LNCaP clone FGC (cell line): ENCODE measurements at regions not wholly inside any gene's neighbourhood (a gene's known extent, or its start where the extent isn't known, plus 50 kb on each side); places are given as distances from the start of the nearest gene placed in this dataset.
A peak's percentile ranks its signal among the peaks of the same experiment; 100 is the strongest.

ENCODE experiments used
- DNase-seq: peaks from one replicate; pipeline ENCODE4 v3.0.0-alpha.2; 2011; ENCODE audit warnings: low read depth
- H3K4me3 ChIP-seq: 2 replicates; pipeline ENCODE4 v1.5.1; 2011; ENCODE audit warnings: mild to moderate bottlenecking, low read depth, low read length, control low read depth
- TF ChIP-seq, protein P1 (sequence below): IDR thresholded peaks from 2 replicates; pipeline ENCODE4 v1.5.1; 2012; ENCODE audit warnings: mild to moderate bottlenecking; ENCODE audit not compliant: control insufficient read depth, insufficient read depth; ENCODE audit errors: extremely low read depth

DNA sequence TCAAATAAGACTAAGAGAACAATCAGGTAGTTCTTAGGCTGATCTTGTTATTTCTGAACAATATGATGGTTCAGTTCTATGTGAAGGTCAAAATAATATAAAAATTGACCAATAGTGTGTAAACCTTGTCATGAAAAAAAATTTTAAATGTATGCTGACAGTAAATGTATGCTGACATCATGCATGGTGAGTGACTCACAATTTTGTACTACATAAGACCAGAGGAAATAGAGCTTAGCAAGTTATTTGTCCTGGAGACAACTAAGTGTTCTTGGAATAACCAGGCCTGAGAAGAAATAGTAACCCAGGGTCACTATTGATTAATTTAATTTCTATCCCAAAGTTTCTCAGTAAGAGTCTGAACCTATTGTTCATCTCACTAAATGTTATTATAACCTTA lies 182.2 kb upstream of the PCDH15 start:
- no peak overlapping the region for H3K4me3 ChIP-seq
- TF ChIP-seq, protein P1, sequence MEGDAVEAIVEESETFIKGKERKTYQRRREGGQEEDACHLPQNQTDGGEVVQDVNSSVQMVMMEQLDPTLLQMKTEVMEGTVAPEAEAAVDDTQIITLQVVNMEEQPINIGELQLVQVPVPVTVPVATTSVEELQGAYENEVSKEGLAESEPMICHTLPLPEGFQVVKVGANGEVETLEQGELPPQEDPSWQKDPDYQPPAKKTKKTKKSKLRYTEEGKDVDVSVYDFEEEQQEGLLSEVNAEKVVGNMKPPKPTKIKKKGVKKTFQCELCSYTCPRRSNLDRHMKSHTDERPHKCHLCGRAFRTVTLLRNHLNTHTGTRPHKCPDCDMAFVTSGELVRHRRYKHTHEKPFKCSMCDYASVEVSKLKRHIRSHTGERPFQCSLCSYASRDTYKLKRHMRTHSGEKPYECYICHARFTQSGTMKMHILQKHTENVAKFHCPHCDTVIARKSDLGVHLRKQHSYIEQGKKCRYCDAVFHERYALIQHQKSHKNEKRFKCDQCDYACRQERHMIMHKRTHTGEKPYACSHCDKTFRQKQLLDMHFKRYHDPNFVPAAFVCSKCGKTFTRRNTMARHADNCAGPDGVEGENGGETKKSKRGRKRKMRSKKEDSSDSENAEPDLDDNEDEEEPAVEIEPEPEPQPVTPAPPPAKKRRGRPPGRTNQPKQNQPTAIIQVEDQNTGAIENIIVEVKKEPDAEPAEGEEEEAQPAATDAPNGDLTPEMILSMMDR: no peak
- no peak for DNase-seq

DNA sequence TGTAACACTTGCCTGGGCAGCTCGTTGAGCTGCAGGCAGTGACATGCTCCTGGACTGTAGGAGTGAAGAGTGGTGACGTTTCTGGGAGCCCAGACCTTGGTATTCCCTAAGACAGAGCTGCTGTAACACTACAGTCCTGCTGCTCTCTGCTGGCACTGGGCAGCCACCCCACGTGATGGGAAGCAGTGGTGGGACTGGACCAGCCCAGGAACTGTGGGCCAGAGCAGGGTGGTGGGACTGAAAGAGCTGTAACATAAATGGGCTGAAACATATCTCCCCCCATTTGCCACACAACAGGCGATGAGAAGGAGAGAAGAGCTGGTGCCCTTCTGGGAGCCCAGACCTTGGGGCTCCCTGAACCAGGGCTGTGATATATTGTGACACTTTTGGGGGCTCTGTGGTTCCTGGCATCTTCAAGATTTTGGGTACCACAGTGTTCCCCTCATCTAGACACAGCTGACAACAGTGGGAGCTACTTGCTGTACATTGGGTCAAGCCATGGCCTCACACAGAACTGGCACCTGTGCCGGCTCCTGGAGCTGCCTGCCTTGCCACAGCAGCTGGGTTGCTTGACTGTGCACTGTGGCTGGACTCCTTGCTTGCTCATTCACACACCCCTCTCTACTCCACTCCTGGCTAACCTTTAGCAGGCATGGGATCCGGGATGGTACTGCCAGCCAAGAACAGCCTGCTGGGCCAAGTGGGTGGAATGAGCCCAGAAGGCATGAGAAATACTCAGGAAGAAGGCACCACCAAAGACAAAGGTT lies 161.3 kb upstream of the PCDH15 start:
- no peak overlapping the region for H3K4me3 ChIP-seq
- no peak for DNase-seq
- TF ChIP-seq, protein P1: no peak

DNA sequence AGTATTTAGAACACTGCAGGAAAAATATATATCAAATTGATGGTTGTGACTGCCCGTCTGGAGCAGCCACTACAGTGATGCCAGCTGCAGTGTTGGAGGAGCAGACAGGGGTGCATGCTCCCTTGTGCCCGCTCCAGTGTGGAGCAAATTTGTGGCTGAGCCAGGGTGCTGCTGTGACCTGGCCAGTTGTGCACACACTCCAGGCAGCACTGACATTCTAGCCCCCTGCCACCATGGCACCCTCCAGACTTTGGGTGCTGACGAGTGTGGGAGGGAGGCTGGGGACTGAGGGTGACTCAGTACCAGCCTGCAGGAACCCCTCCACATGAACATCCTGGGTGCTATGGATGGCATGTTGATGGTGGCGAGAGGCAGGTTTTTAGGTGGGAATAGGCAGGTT lies 160.0 kb upstream of the PCDH15 start:
- DNase-seq: no peak
- H3K4me3 ChIP-seq: no peak overlapping the region
- TF ChIP-seq, protein P1: no peak

DNA sequence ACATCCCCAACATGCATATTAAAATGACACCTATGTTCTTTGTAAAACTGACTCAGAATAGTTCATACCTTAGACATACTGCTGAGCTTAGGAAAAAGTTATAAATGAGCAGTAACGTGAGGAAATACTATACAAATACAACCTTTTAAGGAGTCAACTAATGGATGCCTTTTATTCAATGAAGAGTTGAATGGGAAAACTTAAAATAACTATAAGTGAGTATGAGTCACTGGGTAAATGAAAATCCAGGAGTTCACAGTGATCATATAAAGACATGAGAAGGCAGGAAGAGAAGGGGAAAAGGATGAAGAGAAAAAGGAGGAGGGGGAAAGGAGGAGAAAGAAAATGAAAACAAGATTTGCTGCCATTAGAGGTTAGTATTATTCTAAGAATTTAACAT lies 157.8 kb upstream of the PCDH15 start:
- H3K4me3 ChIP-seq: no peak overlapping the region
- DNase-seq: no peak
- TF ChIP-seq, protein P1: no peak

DNA sequence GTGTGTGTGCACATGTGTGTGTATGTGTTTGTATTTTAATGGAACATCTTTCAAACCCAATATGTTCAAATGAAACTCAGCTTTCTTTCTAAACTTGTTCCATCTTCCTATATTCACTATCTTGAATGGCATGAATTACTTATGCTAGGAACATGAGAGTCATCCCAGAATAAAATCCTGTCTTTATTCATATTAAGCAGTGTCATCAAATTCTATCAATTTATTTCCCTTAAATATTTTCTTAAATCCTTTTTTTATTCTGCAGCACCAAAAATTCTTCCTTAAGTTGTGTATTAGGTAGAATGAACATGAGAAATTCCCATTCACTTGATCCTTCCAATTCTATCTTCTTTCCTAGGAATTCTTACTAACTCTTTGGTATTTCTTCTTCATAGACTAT lies 146.6 kb upstream of the PCDH15 start:
- no peak for DNase-seq
- H3K4me3 ChIP-seq: no peak overlapping the region
- TF ChIP-seq, protein P1: no peak

DNA sequence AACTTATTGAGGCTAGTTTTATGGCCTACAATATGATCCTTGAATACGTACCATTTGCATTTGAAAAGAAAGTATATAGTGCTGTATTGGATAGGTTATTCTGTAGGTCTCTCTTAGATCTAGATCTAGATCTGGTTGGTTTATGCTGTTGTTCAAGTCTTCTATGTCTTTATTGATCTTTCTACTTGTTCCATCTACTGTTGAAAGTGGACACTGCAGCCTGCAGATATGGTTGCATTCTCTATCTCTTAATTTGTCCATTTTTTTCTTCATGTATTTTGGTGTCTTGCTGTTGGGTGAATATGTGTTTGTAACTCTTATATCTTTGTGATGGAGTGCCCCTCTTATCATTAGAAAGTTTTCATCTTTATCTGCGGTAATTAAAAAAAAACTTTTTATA lies 139.4 kb upstream of the PCDH15 start:
- TF ChIP-seq, protein P1: peak; percentile 63
- H3K4me3 ChIP-seq: no peak overlapping the region
- no peak for DNase-seq

DNA sequence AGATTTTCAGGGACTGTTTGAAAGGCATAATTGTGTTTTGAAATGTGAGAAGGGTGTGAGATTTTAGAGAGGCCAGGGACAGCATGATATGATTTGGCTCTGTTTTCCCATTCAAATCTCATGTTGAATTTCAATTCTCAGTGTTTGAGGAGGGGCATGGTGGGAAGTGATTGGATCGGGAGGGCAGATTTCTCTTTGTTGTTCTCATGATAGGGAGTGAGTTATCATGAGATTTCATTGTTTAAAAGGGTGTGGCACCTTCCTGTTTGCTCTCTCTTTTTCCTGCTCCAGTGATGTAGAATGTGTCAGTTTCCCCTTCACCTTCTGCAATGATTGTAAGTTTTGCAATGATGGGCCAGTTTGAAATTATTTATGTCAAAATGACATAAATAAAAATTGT lies 113.0 kb upstream of the PCDH15 start:
- no peak overlapping the region for H3K4me3 ChIP-seq
- DNase-seq: no peak
- TF ChIP-seq, protein P1: no peak
